H9 (cell line): ENCODE measurements at regions not wholly inside any gene's neighbourhood (a gene's known extent, or its start where the extent isn't known, plus 50 kb on each side); places are given as distances from the start of the nearest gene placed in this dataset.

Experiments
- DNase-seq: peaks from one replicate; pipeline ENCODE4 v3.0.0-alpha.2; 2017
- H2AFZ ChIP-seq: one replicate; pipeline ENCODE4 v1.6.1; 2013; ENCODE audit warnings: mild to moderate bottlenecking, low read length, control low read depth, moderate library complexity
- H2AK5ac ChIP-seq: 2 replicates; pipeline ENCODE4 v1.6.1; 2013; ENCODE audit warnings: low read length, control low read depth, mixed read lengths; ENCODE audit not compliant: insufficient read length
- H2BK120ac ChIP-seq: one replicate; pipeline ENCODE4 v1.6.1; 2013; ENCODE audit warnings: low read depth, mild to moderate bottlenecking, low read length, control low read depth, inconsistent platforms; ENCODE audit not compliant: poor library complexity, severe bottlenecking
- H2BK12ac ChIP-seq: 2 replicates; pipeline ENCODE4 v1.6.1; 2013; ENCODE audit warnings: low read length, control low read depth, mixed read lengths, low read depth; ENCODE audit not compliant: insufficient read length
- H2BK15ac ChIP-seq: 2 replicates; pipeline ENCODE4 v1.6.1; 2013; ENCODE audit warnings: low read depth, low read length, control low read depth
- H2BK20ac ChIP-seq: one replicate; pipeline ENCODE4 v1.6.1; 2013; ENCODE audit warnings: low read depth, mild to moderate bottlenecking, low read length, control low read depth, inconsistent platforms; ENCODE audit not compliant: poor library complexity, severe bottlenecking
- H2BK5ac ChIP-seq: 2 replicates; pipeline ENCODE4 v1.6.1; 2013; ENCODE audit warnings: low read length, control low read depth, mixed read lengths; ENCODE audit not compliant: insufficient read length
- H3K14ac ChIP-seq: 2 replicates; pipeline ENCODE4 v1.6.1; 2013; ENCODE audit warnings: low read length, control low read depth; ENCODE audit not compliant: insufficient read depth
- H3K18ac ChIP-seq: 2 replicates; pipeline ENCODE4 v1.6.1; 2013; ENCODE audit warnings: low read depth, mild to moderate bottlenecking, mixed read lengths, low read length, control low read depth; ENCODE audit not compliant: insufficient read length
- H3K23ac ChIP-seq: 2 replicates; pipeline ENCODE4 v1.6.1; 2013; ENCODE audit warnings: low read length, control low read depth, mixed read lengths, low read depth; ENCODE audit not compliant: insufficient read length
- H3K23me2 ChIP-seq: 2 replicates; pipeline ENCODE4 v1.6.1; 2013; ENCODE audit warnings: low read depth, mild to moderate bottlenecking, mixed read lengths, low read length, control low read depth; ENCODE audit not compliant: insufficient read length, poor library complexity, severe bottlenecking
- H3K27ac ChIP-seq: 2 replicates; pipeline ENCODE4 v1.5.1; 2013; ENCODE audit warnings: low read length, control low read depth, mixed read lengths, low read depth; ENCODE audit not compliant: insufficient read length
- H3K27me3 ChIP-seq: 2 replicates; pipeline ENCODE4 v1.6.1; 2013; ENCODE audit warnings: low read length, control low read depth, inconsistent platforms; ENCODE audit not compliant: insufficient read depth
- H3K4ac ChIP-seq: 2 replicates; pipeline ENCODE4 v1.6.1; 2013; ENCODE audit warnings: low read depth, mild to moderate bottlenecking, control low read depth, inconsistent platforms, low read length, moderate library complexity
- H3K4me1 ChIP-seq: 2 replicates; pipeline ENCODE4 v1.6.1; 2013; ENCODE audit warnings: low read length, control low read depth, inconsistent platforms; ENCODE audit not compliant: insufficient read depth
- H3K4me2 ChIP-seq: 2 replicates; pipeline ENCODE4 v1.6.1; 2013; ENCODE audit warnings: low read length, control low read depth, mixed read lengths; ENCODE audit not compliant: insufficient read length, insufficient read depth
- H3K56ac ChIP-seq: 2 replicates; pipeline ENCODE4 v1.6.1; 2013; ENCODE audit warnings: low read depth, mild to moderate bottlenecking, mixed read lengths, low read length, control low read depth; ENCODE audit not compliant: insufficient read length
- H3K79me1 ChIP-seq: 2 replicates; pipeline ENCODE4 v1.6.1; 2013; ENCODE audit warnings: low read depth, mild to moderate bottlenecking, moderate library complexity, low read length, control low read depth, inconsistent platforms; ENCODE audit not compliant: insufficient read depth, poor library complexity, severe bottlenecking
- H3K79me2 ChIP-seq: 2 replicates; pipeline ENCODE4 v1.6.1; 2013; ENCODE audit warnings: low read length, control low read depth, inconsistent platforms; ENCODE audit not compliant: insufficient read depth
- H3K9ac ChIP-seq: 2 replicates; pipeline ENCODE4 v1.6.1; 2013; ENCODE audit warnings: low read length, control low read depth, mixed read lengths; ENCODE audit not compliant: insufficient read length; ENCODE audit errors: extremely low read depth
- H3K9me3 ChIP-seq: one replicate; pipeline ENCODE4 v1.6.1; 2013; ENCODE audit warnings: low read depth, low read length, inconsistent platforms; ENCODE audit not compliant: control insufficient read depth
- H3T11ph ChIP-seq: one replicate; pipeline ENCODE4 v1.6.1; 2013; ENCODE audit warnings: mild to moderate bottlenecking, low read length, control low read depth, inconsistent platforms
- H4K20me1 ChIP-seq: one replicate; pipeline ENCODE4 v1.6.1; 2013; ENCODE audit not compliant: control insufficient read depth, insufficient read length, insufficient read depth
- H4K5ac ChIP-seq: 2 replicates; pipeline ENCODE4 v1.6.1; 2013; ENCODE audit warnings: low read depth, mild to moderate bottlenecking, mixed read lengths, low read length, control low read depth; ENCODE audit not compliant: insufficient read length
- H4K8ac ChIP-seq: replicated peaks from 2 replicates; pipeline ENCODE4 v1.6.1; 2013; ENCODE audit warnings: low read length, control low read depth, mixed read lengths, low read depth; ENCODE audit not compliant: insufficient read length
- H4K91ac ChIP-seq: 2 replicates; pipeline ENCODE4 v1.6.1; 2013; ENCODE audit warnings: low read depth, mild to moderate bottlenecking, moderate library complexity, mixed read lengths, low read length, control low read depth; ENCODE audit not compliant: insufficient read length
- H3K27ac Mint-ChIP-seq, 3 experiments: 2 replicates in 2 of 3; 3 replicates in 1 of 3; pipeline ENCODE4 v1.8.0; 2020 to 2021; ENCODE audit warnings: mixed read lengths in 3 of 3, mild to moderate bottlenecking in 1 of 3, moderate library complexity in 1 of 3
- H3K27me3 Mint-ChIP-seq: 2 replicates; pipeline ENCODE4 v1.8.0; 2021; ENCODE audit warnings: low read depth, mild to moderate bottlenecking, moderate library complexity, mixed read lengths
- H3K36me3 Mint-ChIP-seq, 3 experiments: 2 replicates in 2 of 3; 3 replicates in 1 of 3; pipeline ENCODE4 v1.8.0; 2020 to 2021; ENCODE audit warnings: low read depth in 3 of 3, mixed read lengths in 3 of 3; ENCODE audit not compliant: insufficient read depth in 1 of 3
- H3K4me1 Mint-ChIP-seq, 2 experiments: 2 replicates each; pipeline ENCODE4 v1.8.0; 2020; ENCODE audit warnings: mixed read lengths in 2 of 2
- H3K4me3 Mint-ChIP-seq, 2 experiments: 2 replicates in 1 of 2; 3 replicates in 1 of 2; pipeline ENCODE4 v1.8.0; 2020 to 2021; ENCODE audit warnings: mild to moderate bottlenecking in 2 of 2, mixed read lengths in 2 of 2, moderate library complexity in 1 of 2
- H3K9me3 Mint-ChIP-seq, 2 experiments: 2 replicates in 1 of 2; 3 replicates in 1 of 2; pipeline ENCODE4 v1.8.0; 2020; ENCODE audit warnings: mild to moderate bottlenecking in 2 of 2, mixed read lengths in 2 of 2, moderate library complexity in 1 of 2
- WGBS: extraction: QIAGEN DNeasy Blood & Tissue Kit; methylation state at CpG from one replicate; pipeline ENCODE4 v1.1.7; 2013; ENCODE audit warnings: missing lambda C conversion rate, low lambda C conversion rate, mixed read lengths; ENCODE audit not compliant: insufficient read length; ENCODE audit errors: extremely low coverage; 5-methylcytosine and 5-hydroxymethylcytosine counted together
- TF ChIP-seq, protein P1 (sequence below): fragments of 200-600 bp; sonication (generic); conservative IDR thresholded peaks from 3 replicates; pipeline ENCODE4 v1.8.0; 2021; ENCODE audit warnings: antibody characterized with exemption, mild to moderate bottlenecking

DNA sequence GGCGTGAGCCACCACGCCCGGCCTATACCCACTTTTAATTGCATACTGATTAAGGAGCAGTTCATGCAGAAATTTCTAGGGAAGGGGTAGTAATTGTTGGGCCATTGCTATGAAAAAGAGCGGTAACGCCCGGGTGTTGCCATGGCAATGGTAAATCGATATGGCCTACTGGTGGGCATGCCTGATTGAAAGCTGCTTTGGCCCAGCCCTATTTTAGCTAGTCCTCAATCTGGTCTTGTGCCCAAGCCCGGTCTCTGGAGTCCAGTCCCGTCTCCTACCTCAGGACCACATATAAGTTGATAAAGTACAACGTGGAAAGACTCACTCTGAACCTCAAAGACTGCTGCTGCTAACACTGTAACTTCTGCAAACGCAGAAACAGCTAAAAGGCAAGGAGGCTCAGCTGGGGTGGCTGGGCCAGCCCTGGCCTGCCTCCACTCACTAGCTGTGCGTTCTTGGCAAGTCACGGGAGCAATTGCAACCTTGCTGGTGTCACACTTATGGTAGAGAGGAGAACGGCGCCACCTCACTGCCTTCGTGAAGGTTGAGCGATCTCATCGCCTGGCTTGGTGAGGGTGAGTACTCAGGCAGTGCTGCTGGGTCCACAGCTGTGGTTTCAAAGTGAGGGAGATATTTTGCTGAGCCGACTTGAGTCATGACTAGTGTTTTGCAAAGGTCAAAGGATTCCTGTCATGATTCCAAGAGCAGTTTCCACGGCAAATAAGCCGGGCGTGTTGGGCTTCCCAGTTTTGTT, 57.0 kb upstream of the GRPEL1 start:
- no peak overlapping the region for H3K14ac ChIP-seq
- no peak overlapping the region for H3K56ac ChIP-seq
- Mint-ChIP-seq H3K27me3 (peaks cover 6% of the 10 kb centered on the region), H3K4me1 (peaks cover 0 to 9% of the 10 kb centered on the region in 2 experiments; a peak in 2 of 4 replicates), H3K27ac (peak overlapping the region in 1 of 3 experiments; percentile 35; a peak in 1 of 7 replicates), H3K4me3 (no peak overlapping the region), H3K36me3 (no peaks in the 10 kb centered on the region), H3K9me3 (no peaks in the 10 kb centered on the region; a peak in 2 of 5 replicates)
- no peak overlapping the region for H4K91ac ChIP-seq
- H3K4me2 ChIP-seq = no peak overlapping the region
- H3K79me1 ChIP-seq = no peaks in the 10 kb centered on the region
- H3K23ac ChIP-seq = no peak overlapping the region
- H4K5ac ChIP-seq = no peak overlapping the region
- no peaks in the 10 kb centered on the region for H3K27me3 ChIP-seq
- H3K18ac ChIP-seq = no peak overlapping the region
- H2AK5ac ChIP-seq = no peak overlapping the region
- H3K23me2 ChIP-seq = no peaks in the 10 kb centered on the region
- no peak overlapping the region for H2BK5ac ChIP-seq
- H2AFZ ChIP-seq = no peak overlapping the region
- H4K8ac ChIP-seq = no peak overlapping the region
- H2BK12ac ChIP-seq = no peak overlapping the region
- no CpG with 5 or more reads among the region's 22 CpGs for WGBS
- H2BK120ac ChIP-seq = no peak overlapping the region
- H3K4ac ChIP-seq = no peak overlapping the region
- no peaks in the 10 kb centered on the region for H3K4me1 ChIP-seq
- no peak overlapping the region for H2BK20ac ChIP-seq
- no peaks in the 10 kb centered on the region for H4K20me1 ChIP-seq
- H2BK15ac ChIP-seq = no peak overlapping the region
- no peak overlapping the region for H3T11ph ChIP-seq
- H3K9me3 ChIP-seq = no peaks in the 10 kb centered on the region
- DNase-seq = peak; percentile 58
- TF ChIP-seq, protein P1, sequence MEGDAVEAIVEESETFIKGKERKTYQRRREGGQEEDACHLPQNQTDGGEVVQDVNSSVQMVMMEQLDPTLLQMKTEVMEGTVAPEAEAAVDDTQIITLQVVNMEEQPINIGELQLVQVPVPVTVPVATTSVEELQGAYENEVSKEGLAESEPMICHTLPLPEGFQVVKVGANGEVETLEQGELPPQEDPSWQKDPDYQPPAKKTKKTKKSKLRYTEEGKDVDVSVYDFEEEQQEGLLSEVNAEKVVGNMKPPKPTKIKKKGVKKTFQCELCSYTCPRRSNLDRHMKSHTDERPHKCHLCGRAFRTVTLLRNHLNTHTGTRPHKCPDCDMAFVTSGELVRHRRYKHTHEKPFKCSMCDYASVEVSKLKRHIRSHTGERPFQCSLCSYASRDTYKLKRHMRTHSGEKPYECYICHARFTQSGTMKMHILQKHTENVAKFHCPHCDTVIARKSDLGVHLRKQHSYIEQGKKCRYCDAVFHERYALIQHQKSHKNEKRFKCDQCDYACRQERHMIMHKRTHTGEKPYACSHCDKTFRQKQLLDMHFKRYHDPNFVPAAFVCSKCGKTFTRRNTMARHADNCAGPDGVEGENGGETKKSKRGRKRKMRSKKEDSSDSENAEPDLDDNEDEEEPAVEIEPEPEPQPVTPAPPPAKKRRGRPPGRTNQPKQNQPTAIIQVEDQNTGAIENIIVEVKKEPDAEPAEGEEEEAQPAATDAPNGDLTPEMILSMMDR = no peak
- no peak overlapping the region for H3K27ac ChIP-seq
- H3K9ac ChIP-seq = no peak overlapping the region
- H3K79me2 ChIP-seq = no peaks in the 10 kb centered on the region
